Mammary epithelial cell (primary cell): ENCODE measurements at regions not wholly inside any gene's neighbourhood (a gene's known extent, or its start where the extent isn't known, plus 50 kb on each side); places are given as distances from the start of the nearest gene placed in this dataset.

Experiments
- CTCF ChIP-seq, 2 donors: IDR thresholded peaks in 1 of 2; conservative IDR thresholded peaks in 1 of 2; 2 replicates each; pipeline ENCODE4 v1.5.1; 2011 to 2012; ENCODE audit warnings: inconsistent platforms in 2 of 2, low read length in 2 of 2, mild to moderate bottlenecking in 2 of 2, control low read depth in 1 of 2, low read depth in 1 of 2; ENCODE audit not compliant: insufficient read depth in 1 of 2; ENCODE audit errors: extremely low read depth in 1 of 2
- EZH2 ChIP-seq: IDR thresholded peaks from 2 replicates; pipeline ENCODE4 v1.6.1; 2012; ENCODE audit warnings: low read length, inconsistent platforms, borderline replicate concordance

- TF ChIP-seq EZH2 (no peak), CTCF (conservative IDR thresholded peaks at IDR 0.05 in 1 of 2, IDR thresholded peaks at IDR 0.05 in 1 of 2; ENCODE audit: extremely low read depth in 1 of 2, insufficient read depth in 1 of 2, low read depth in 1 of 2, low read length in 2 of 2) (no peak)
Observed at GRCh38 chr11:15764326-15764725, 592.0 kb downstream of the SOX6 start.
